GM18520 (cell line): ENCODE measurements at regions not wholly inside any gene's neighbourhood (a gene's known extent, or its start where the extent isn't known, plus 50 kb on each side); places are given as distances from the start of the nearest gene placed in this dataset.
"Not testable (repeated sequence)": the region's sequence is repeated elsewhere in the genome, so short reads cannot be mapped to it uniquely, and the experiment has no call there.

ENCODE experiments used
- ATAC-seq: cut with Tn5 transposase; IDR thresholded peaks from one replicate; pipeline ENCODE4 v1.9.1; 2021; ENCODE audit not compliant: unreplicated experiment

GRCh38 chr2:39570614-39571013 lies 95.1 kb upstream of the TMEM178A start:
- ATAC-seq = no peak

GRCh38 chr2:39571111-39571731 lies 94.5 kb upstream of the TMEM178A start:
- ATAC-seq = no peak

- no peak for ATAC-seq
Measured at GRCh38 chr2:39573276-39573675, 92.4 kb upstream of the TMEM178A start.

GRCh38 chr2:39581866-39582265 lies 83.9 kb upstream of the TMEM178A start:
- ATAC-seq = no peak

GRCh38 chr2:39583213-39583612 lies 82.5 kb upstream of the TMEM178A start:
- no peak for ATAC-seq

- no peak for ATAC-seq
Measured at GRCh38 chr2:39583781-39584180, 81.9 kb upstream of the TMEM178A start.

- no peak for ATAC-seq
Measured at GRCh38 chr2:39584283-39584965, 81.3 kb upstream of the TMEM178A start.

- not testable (repeated sequence) for ATAC-seq
Measured at GRCh38 chr2:39585531-39585930, 80.2 kb upstream of the TMEM178A start.

GRCh38 chr2:39587168-39587567 lies 78.5 kb upstream of the TMEM178A start:
- no peak for ATAC-seq

- no peak for ATAC-seq
Measured at GRCh38 chr2:39587641-39588040, 78.1 kb upstream of the TMEM178A start.

- no peak for ATAC-seq
Measured at GRCh38 chr2:39593439-39594393, 72.0 kb upstream of the TMEM178A start.

- ATAC-seq = no peak
Measured at GRCh38 chr2:39595116-39595515, 70.6 kb upstream of the TMEM178A start.

- no peak for ATAC-seq
Measured at GRCh38 chr2:39597314-39597713, 68.4 kb upstream of the TMEM178A start.

GRCh38 chr2:39602616-39603015 lies 63.1 kb upstream of the TMEM178A start:
- ATAC-seq = no peak

- no peak for ATAC-seq
Measured at GRCh38 chr2:39603436-39603835, 62.3 kb upstream of the TMEM178A start.

GRCh38 chr2:39604866-39605265 lies 60.9 kb upstream of the TMEM178A start:
- no peak for ATAC-seq

- no peak for ATAC-seq
Measured at GRCh38 chr2:39606585-39606984, 59.1 kb upstream of the TMEM178A start.

GRCh38 chr2:39607538-39608262 lies 58.0 kb upstream of the TMEM178A start:
- ATAC-seq = no peak

GRCh38 chr2:39608263-39608575 lies 57.5 kb upstream of the TMEM178A start:
- no peak for ATAC-seq

- no peak for ATAC-seq
Measured at GRCh38 chr2:39608686-39609441, 56.9 kb upstream of the TMEM178A start.

GRCh38 chr2:39609917-39610316 lies 55.8 kb upstream of the TMEM178A start:
- no peak for ATAC-seq
